Liver (tissue), 3 donors: ENCODE measurements at regions not wholly inside any gene's neighbourhood (a gene's known extent, or its start where the extent isn't known, plus 50 kb on each side); places are given as distances from the start of the nearest gene placed in this dataset.

Experiments
- FOXA2 ChIP-seq: IDR thresholded peaks from 2 replicates; pipeline ENCODE4 v1.6.1; 2016; ENCODE audit warnings: antibody characterized with exemption
- HNF4G ChIP-seq: IDR thresholded peaks from 2 replicates; pipeline ENCODE4 v1.6.1; 2016; ENCODE audit warnings: antibody characterized with exemption
- RAD21 ChIP-seq, 2 donors: IDR thresholded peaks; 2 replicates each; pipeline ENCODE4 v1.6.1; 2016; ENCODE audit warnings: antibody characterized with exemption in 2 of 2, mild to moderate bottlenecking in 2 of 2
- RXRA ChIP-seq, 2 donors: IDR thresholded peaks; 2 replicates each; pipeline ENCODE4 v1.6.1; 2017 to 2018; ENCODE audit warnings: antibody characterized with exemption in 2 of 2, mild to moderate bottlenecking in 1 of 2
- SP1 ChIP-seq: IDR thresholded peaks from 2 replicates; pipeline ENCODE4 v1.6.1; 2018; ENCODE audit warnings: antibody characterized with exemption, mild to moderate bottlenecking
- YY1 ChIP-seq: IDR thresholded peaks from 2 replicates; pipeline ENCODE4 v1.6.1; 2016; ENCODE audit warnings: antibody characterized with exemption, mild to moderate bottlenecking
- ZBTB33 ChIP-seq: IDR thresholded peaks from 2 replicates; pipeline ENCODE4 v1.6.1; 2016; ENCODE audit warnings: antibody characterized with exemption
- TF ChIP-seq, protein P1 (sequence below): fragments of 150-350 bp; IDR thresholded peaks from 2 replicates; pipeline ENCODE4 v1.5.1; 2017; ENCODE audit warnings: improper control_type of control experiment, low read depth, low read length; ENCODE audit not compliant: missing input control
- TF ChIP-seq, protein P2 (sequence below): IDR thresholded peaks from 2 replicates; pipeline ENCODE4 v1.6.1; 2016; ENCODE audit warnings: antibody characterized with exemption, mild to moderate bottlenecking
- TF ChIP-seq, protein P3 (sequence below): IDR thresholded peaks from 2 replicates; pipeline ENCODE4 v1.6.1; 2016; ENCODE audit warnings: antibody characterized with exemption
- TF ChIP-seq, protein P4 (sequence below): IDR thresholded peaks from 2 replicates; pipeline ENCODE4 v1.6.1; 2016; ENCODE audit warnings: antibody characterized with exemption
- donor health status: healthy.
- donor health status: healthy.

GRCh38 chr6:139703780-139704179 is 329.3 kb upstream of the CITED2 start:
- no peak for TF ChIP-seq RAD21 (IDR thresholded peaks at IDR 0.05)
- TF ChIP-seq, protein P1, sequence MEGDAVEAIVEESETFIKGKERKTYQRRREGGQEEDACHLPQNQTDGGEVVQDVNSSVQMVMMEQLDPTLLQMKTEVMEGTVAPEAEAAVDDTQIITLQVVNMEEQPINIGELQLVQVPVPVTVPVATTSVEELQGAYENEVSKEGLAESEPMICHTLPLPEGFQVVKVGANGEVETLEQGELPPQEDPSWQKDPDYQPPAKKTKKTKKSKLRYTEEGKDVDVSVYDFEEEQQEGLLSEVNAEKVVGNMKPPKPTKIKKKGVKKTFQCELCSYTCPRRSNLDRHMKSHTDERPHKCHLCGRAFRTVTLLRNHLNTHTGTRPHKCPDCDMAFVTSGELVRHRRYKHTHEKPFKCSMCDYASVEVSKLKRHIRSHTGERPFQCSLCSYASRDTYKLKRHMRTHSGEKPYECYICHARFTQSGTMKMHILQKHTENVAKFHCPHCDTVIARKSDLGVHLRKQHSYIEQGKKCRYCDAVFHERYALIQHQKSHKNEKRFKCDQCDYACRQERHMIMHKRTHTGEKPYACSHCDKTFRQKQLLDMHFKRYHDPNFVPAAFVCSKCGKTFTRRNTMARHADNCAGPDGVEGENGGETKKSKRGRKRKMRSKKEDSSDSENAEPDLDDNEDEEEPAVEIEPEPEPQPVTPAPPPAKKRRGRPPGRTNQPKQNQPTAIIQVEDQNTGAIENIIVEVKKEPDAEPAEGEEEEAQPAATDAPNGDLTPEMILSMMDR = no peak
- TF ChIP-seq, protein P2, sequence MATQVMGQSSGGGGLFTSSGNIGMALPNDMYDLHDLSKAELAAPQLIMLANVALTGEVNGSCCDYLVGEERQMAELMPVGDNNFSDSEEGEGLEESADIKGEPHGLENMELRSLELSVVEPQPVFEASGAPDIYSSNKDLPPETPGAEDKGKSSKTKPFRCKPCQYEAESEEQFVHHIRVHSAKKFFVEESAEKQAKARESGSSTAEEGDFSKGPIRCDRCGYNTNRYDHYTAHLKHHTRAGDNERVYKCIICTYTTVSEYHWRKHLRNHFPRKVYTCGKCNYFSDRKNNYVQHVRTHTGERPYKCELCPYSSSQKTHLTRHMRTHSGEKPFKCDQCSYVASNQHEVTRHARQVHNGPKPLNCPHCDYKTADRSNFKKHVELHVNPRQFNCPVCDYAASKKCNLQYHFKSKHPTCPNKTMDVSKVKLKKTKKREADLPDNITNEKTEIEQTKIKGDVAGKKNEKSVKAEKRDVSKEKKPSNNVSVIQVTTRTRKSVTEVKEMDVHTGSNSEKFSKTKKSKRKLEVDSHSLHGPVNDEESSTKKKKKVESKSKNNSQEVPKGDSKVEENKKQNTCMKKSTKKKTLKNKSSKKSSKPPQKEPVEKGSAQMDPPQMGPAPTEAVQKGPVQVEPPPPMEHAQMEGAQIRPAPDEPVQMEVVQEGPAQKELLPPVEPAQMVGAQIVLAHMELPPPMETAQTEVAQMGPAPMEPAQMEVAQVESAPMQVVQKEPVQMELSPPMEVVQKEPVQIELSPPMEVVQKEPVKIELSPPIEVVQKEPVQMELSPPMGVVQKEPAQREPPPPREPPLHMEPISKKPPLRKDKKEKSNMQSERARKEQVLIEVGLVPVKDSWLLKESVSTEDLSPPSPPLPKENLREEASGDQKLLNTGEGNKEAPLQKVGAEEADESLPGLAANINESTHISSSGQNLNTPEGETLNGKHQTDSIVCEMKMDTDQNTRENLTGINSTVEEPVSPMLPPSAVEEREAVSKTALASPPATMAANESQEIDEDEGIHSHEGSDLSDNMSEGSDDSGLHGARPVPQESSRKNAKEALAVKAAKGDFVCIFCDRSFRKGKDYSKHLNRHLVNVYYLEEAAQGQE = no peak
- TF ChIP-seq, protein P3, sequence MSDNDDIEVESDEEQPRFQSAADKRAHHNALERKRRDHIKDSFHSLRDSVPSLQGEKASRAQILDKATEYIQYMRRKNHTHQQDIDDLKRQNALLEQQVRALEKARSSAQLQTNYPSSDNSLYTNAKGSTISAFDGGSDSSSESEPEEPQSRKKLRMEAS = no peak
- TF ChIP-seq ZBTB33 = no peak
- TF ChIP-seq, protein P4, sequence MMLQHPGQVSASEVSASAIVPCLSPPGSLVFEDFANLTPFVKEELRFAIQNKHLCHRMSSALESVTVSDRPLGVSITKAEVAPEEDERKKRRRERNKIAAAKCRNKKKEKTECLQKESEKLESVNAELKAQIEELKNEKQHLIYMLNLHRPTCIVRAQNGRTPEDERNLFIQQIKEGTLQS = no peak
- no peak for TF ChIP-seq RXRA (IDR thresholded peaks at IDR 0.05)
- no peak for TF ChIP-seq FOXA2
- no peak for TF ChIP-seq SP1
- TF ChIP-seq YY1 = no peak
- TF ChIP-seq HNF4G = no peak
